ENCODE measurements at regions not wholly inside any gene's neighbourhood (a gene's known extent, or its start where the extent isn't known, plus 50 kb on each side); places are given as distances from the start of the nearest gene placed in this dataset.

- no peak for TF ChIP-seq RAD51 (IDR thresholded peaks at IDR 0.05; ENCODE audit: borderline replicate concordance)
- no peak for TF ChIP-seq ZFAT (CRISPR knock-in tag; conservative IDR thresholded peaks at IDR 0.05)
- TF ChIP-seq RARA (CRISPR knock-in tag; IDR thresholded peaks at IDR 0.05): no peak
- no peak for TF ChIP-seq ZNF558 (CRISPR knock-in tag; IDR thresholded peaks at IDR 0.05; ENCODE audit: borderline replicate concordance)
- TF ChIP-seq ZNF589 (CRISPR knock-in tag; conservative IDR thresholded peaks at IDR 0.05): no peak
Measured at GRCh38 chr2:236932831-236933361, 152.8 kb upstream of the COPS8 start (continued).

- no peak overlapping the region for H3K9ac ChIP-seq (ENCODE audit: insufficient read depth, low read depth, low read length)
- no peak overlapping the region for H3K4me2 ChIP-seq (ENCODE audit: low read depth, low read length)
- no peaks in the 10 kb centered on the region for H3K4me1 ChIP-seq (ENCODE audit: insufficient read depth, low read length)
- no TSS peak for BruUV-seq (replicated peaks)
- in situ Hi-C loops (cut with HindIII; ENCODE audit: extremely low pct_ligation_motif_present, low pct_unique_long_range_greater_than_20kb) (no loop called here), intact Hi-C loops (cut with micrococcal nuclease; ENCODE audit: unreplicated experiment) (no loop called here)
- H3K9me3 ChIP-seq (ENCODE audit: low read length): no peaks in the 10 kb centered on the region
- H2AFZ ChIP-seq (ENCODE audit: low read length): no peak overlapping the region
- H3K27ac ChIP-seq (ENCODE audit: extremely low read length, insufficient read depth, low read length): no peak overlapping the region
- TF ChIP-seq ZNF709 (CRISPR knock-in tag; IDR thresholded peaks at IDR 0.05) (no peak), MEIS2 (CRISPR knock-in tag; IDR thresholded peaks at IDR 0.05) (no peak), TBX3 (IDR thresholded peaks at IDR 0.05; ENCODE audit: borderline replicate concordance) (no peak), ZFP36 (IDR thresholded peaks at IDR 0.05; ENCODE audit: borderline replicate concordance, low read depth, low read length, partially characterized antibody) (no peak), PRDM10 (CRISPR knock-in tag; IDR thresholded peaks at IDR 0.05; ENCODE audit: low read depth) (no peak), SATB2 (CRISPR knock-in tag; IDR thresholded peaks at IDR 0.05) (no peak), GPBP1L1 (CRISPR knock-in tag; IDR thresholded peaks at IDR 0.05) (no peak), MAFF (IDR thresholded peaks at IDR 0.05; ENCODE audit: low read depth, low read length) (no peak), SKI (IDR thresholded peaks at IDR 0.05; ENCODE audit: partially characterized antibody) (no peak), ZNF224 (CRISPR knock-in tag; IDR thresholded peaks at IDR 0.05) (no peak)
- H3K36me3 ChIP-seq (replicated peaks in 1 of 2; ENCODE audit: control insufficient read depth in 1 of 2, insufficient read depth in 2 of 2, low read length in 2 of 2): no peaks in the 10 kb centered on the region
- no peaks in the 10 kb centered on the region for H3K79me2 ChIP-seq (ENCODE audit: insufficient read depth, low read length)
- ChIA-PET POLR2A (no interaction called here), CTCF (ENCODE audit: low intra/inter-chr PET ratio, low total read pairs) (no interaction called here)
- H3K27me3 ChIP-seq (ENCODE audit: control insufficient read depth in 1 of 2, insufficient read depth in 2 of 2, low read length in 2 of 2): peaks cover 0 to 22% of the 10 kb centered on the region in 2 experiments; a peak in 4 of 5 replicates
- no peak overlapping the region for H3K4me3 ChIP-seq (replicated peaks in 1 of 3; ENCODE audit: insufficient read depth in 1 of 3, low read depth in 2 of 3, low read length in 3 of 3)
- no peak for FAIRE-seq
- WGBS (ENCODE audit: low lambda C conversion rate): 23% methylated on average over 6 of the region's 6 CpGs
- no peak for DNase-seq (ENCODE audit: low spot score)
- ATAC-seq: no peak
- no peaks in the 10 kb centered on the region; the same call in 1 of the 2 replicates for H4K20me1 ChIP-seq (ENCODE audit: insufficient read depth, low read length)
Measured at GRCh38 chr2:236934166-236934565, 151.5 kb upstream of the COPS8 start.

Measured in HepG2 (cell line).